Daoy (cell line): ENCODE measurements at regions not wholly inside any gene's neighbourhood (a gene's known extent, or its start where the extent isn't known, plus 50 kb on each side); places are given as distances from the start of the nearest gene placed in this dataset.
"Not testable (repeated sequence)": the region's sequence is repeated elsewhere in the genome, so short reads cannot be mapped to it uniquely, and the experiment has no call there.

ENCODE experiments used
- DNase-seq: peaks from one replicate; pipeline ENCODE4 v3.0.0-alpha.2; 2015; ENCODE audit warnings: low read depth

- DNase-seq, result no peak
Observed at GRCh38 chr5:101385276-101385675, 482.2 kb upstream of the ST8SIA4 start.

DNA sequence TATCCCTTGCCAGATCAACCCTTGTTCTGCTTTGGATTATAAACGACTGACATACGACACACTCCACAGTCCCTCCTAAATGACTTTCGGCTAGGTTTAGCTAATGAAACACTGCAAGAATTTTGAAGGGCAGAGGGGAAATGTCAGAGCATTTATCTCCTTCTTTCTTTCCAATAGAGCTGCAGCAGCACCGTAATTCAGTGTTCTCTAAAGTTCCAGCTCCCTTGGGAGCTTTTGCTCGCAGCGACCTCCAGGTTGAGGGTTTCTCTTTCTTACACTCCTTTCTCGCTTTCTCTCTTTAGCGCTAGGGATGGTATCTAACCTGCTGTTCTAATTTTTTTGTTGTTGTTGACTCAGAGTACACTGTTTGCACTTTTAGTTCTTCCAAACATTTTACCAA, 467.1 kb upstream of the ST8SIA4 start:
- no peak for DNase-seq

- no peak for DNase-seq
Observed at GRCh38 chr5:101364469-101364868, 461.4 kb upstream of the ST8SIA4 start.

GRCh38 chr5:101362067-101362466, 459.0 kb upstream of the ST8SIA4 start:
- no peak for DNase-seq

GRCh38 chr5:101346906-101347305, 443.8 kb upstream of the ST8SIA4 start:
- no peak for DNase-seq

GRCh38 chr5:101346447-101346846, 443.4 kb upstream of the ST8SIA4 start:
- no peak for DNase-seq

- no peak for DNase-seq
Observed at GRCh38 chr5:101338226-101338625, 435.1 kb upstream of the ST8SIA4 start.

GRCh38 chr5:101327816-101328215, 424.7 kb upstream of the ST8SIA4 start:
- DNase-seq, result no peak

DNA sequence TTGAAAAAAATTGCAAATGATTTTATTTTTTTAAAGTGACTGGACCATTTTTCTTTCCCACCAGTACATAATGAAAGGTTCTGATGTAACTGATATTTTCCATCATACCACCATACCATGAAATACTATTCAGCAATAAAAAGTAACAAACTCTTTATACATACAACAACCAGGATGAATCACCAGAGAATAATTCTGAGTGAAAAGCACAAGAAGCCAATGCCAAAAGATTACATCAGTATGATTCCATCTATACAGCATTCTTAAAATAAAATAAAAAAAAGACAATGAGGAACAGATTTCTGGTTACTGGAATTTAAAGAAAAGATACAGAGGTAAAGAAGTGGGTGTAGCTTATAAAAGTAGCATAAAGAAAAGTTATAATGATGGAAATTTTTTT, 423.7 kb upstream of the ST8SIA4 start:
- no peak for DNase-seq

DNA sequence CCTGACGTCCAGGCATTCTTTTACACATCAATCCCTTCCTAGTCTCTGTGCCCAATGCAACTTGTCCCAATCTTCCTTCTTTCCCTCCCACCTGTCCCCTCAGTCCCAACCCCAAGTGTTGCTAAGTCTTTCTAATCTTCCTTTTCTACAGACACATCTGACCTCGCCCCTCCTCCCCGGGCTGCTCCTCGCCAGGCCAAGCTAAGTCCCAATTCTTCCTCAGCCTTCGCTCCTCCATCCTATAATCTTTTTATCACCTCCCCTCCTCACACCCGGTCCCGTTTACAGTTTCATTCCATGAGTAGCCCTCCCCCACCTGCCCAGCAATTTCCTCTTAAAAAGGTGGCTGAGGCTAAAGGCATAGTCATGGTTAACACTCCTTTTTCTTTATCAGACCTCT, 413.3 kb upstream of the ST8SIA4 start:
- not testable (repeated sequence) for DNase-seq

- no peak for DNase-seq
Observed at GRCh38 chr5:101306391-101307137, 403.5 kb upstream of the ST8SIA4 start.

- DNase-seq, result no peak
Observed at GRCh38 chr5:101296477-101296876, 393.4 kb upstream of the ST8SIA4 start.

- DNase-seq, result no peak
Observed at GRCh38 chr5:101292199-101292598, 389.1 kb upstream of the ST8SIA4 start.

DNA sequence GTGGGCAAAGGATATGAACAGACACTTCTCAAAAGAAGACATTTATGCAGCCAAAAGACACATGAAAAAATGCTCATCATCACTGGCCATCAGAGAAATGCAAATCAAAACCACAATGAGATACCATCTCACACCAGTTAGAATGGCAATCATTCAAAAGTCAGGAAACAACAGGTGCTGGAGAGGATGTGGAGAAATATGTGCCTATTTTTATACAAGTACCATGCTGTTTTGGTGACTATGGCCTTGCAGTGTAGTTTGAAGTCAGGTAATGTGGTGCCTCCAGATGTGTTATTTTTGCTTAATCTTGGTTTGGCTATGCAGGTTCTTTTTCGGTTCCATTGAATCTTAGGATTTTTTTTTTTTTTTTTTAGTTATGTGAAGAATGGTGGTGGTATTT, 387.7 kb upstream of the ST8SIA4 start:
- not testable (repeated sequence) for DNase-seq

DNA sequence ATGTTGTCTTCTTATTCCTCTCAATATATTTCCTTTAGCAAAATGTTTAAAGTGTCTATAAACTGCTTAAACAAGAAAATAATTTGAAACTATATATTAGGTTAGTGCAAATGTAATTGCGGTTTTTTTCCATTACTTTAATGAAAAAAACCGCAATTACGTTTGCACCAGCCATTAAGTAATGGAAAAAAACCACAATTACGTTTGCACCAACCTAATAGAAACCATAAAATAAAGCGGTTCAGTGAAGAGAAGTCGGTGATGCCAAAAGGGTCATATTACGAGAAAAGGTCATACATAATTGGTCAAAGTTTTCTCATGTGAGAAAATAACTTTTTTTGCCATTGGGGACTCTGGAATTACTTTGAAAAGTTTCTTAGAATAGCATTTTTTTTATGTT, 385.6 kb upstream of the ST8SIA4 start:
- DNase-seq, result no peak

- DNase-seq, result no peak
Observed at GRCh38 chr5:101284736-101285375, 381.8 kb upstream of the ST8SIA4 start.

GRCh38 chr5:101283938-101284337, 380.9 kb upstream of the ST8SIA4 start:
- not testable (repeated sequence) for DNase-seq

GRCh38 chr5:101278917-101279316, 375.8 kb upstream of the ST8SIA4 start:
- no peak for DNase-seq

DNA sequence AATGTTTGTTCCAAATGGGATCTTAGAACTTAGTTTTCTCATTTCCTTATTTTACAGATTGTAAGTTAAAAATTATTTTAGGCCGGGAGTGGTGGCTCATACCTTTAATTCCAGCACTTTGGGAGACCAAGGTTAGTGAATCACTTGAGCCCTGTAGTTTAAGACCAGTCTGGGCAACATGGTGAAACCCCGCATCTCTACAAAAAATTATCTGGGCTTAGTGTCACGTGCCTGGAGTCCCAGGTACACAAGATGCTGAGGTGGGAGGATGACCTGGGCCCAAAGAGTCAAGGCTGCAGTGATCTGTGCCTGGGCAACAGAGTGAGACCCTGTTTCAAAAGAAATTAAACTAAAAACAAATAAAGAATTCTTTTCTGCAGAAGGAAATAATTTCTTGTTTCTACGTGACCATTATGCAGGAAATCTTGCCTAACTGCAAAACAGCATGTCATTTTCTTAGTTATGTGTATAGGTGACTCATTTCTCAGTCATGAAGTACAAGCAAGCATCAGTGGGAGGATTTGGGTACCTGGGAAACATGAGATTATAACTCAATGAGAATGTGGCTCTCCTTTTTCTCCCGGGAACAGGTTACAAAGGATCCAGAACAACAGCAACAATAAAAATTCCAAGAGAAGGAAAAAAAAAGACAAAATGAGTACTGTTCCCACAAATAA, 375.1 kb upstream of the ST8SIA4 start:
- DNase-seq, result no peak

DNA sequence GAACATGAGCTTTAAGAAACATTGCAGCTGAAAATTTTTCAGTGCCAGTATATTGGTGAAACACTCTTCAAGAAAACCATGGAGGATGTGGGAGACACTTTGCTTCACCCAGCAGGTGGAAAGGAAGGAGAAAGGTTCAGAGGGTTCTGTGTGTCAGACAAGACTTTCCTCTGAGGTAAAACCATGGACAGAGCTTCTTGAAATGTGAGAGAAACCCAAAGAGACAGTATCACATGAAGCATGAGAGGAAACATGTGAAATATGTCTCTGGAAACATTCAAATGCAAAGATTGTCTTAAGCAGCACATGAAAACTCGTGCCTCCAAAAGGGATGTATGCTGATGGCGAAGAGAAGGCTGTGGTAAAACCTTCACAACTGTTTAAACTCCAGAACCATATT, 368.9 kb upstream of the ST8SIA4 start:
- no peak for DNase-seq

GRCh38 chr5:101271416-101271815, 368.3 kb upstream of the ST8SIA4 start:
- DNase-seq, result no peak

GRCh38 chr5:101260857-101261256, 357.8 kb upstream of the ST8SIA4 start:
- no peak for DNase-seq

DNA sequence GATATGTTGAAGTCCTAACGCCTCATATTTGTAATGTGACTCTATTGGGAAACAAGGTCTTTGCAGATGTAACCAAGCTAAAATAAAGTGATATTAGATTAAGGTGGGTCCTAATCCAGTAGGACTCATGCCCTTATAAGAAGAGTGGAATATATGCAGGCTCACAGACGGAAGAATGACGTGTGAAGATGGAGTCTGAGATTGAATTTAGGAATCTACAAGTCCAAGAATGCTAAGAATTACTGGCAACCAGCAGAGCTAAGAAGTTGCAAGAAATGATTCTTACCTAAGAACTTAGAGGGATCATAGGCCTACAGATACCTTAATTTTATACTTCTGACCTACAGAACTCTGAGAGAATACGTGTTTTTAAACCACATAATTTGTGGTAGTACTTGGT, 350.0 kb upstream of the ST8SIA4 start:
- DNase-seq, result no peak
